HG03565 (cell line): ENCODE measurements at regions not wholly inside any gene's neighbourhood (a gene's known extent, or its start where the extent isn't known, plus 50 kb on each side); places are given as distances from the start of the nearest gene placed in this dataset.
"Not testable (repeated sequence)": the region's sequence is repeated elsewhere in the genome, so short reads cannot be mapped to it uniquely, and the experiment has no call there.

Source experiments
- ATAC-seq: cut with Tn5 transposase; IDR thresholded peaks from one replicate; pipeline ENCODE4 v1.9.1; 2021; ENCODE audit warnings: mild to moderate bottlenecking, moderate library complexity; ENCODE audit not compliant: unreplicated experiment

- ATAC-seq = no peak
Measured at GRCh38 chr2:22967756-22968155, 417.2 kb upstream of the KLHL29 start.

GRCh38 chr2:22970284-22970975 is 414.5 kb upstream of the KLHL29 start:
- ATAC-seq = no peak

- ATAC-seq = no peak
Measured at GRCh38 chr2:22970991-22971390, 414.0 kb upstream of the KLHL29 start.

GRCh38 chr2:22981785-22982184 is 403.2 kb upstream of the KLHL29 start:
- ATAC-seq = no peak

GRCh38 chr2:22984152-22984551 is 400.8 kb upstream of the KLHL29 start:
- not testable (repeated sequence) for ATAC-seq

GRCh38 chr2:22990246-22990645 is 394.7 kb upstream of the KLHL29 start:
- ATAC-seq = no peak

- no peak for ATAC-seq
Measured at GRCh38 chr2:22991844-22992243, 393.1 kb upstream of the KLHL29 start.

GRCh38 chr2:22992441-22992840 is 392.5 kb upstream of the KLHL29 start:
- ATAC-seq = no peak

GRCh38 chr2:22993250-22993649 is 391.7 kb upstream of the KLHL29 start:
- ATAC-seq = no peak

- ATAC-seq = no peak
Measured at GRCh38 chr2:22995576-22995975, 389.4 kb upstream of the KLHL29 start.

- ATAC-seq = no peak
Measured at GRCh38 chr2:22996911-22997310, 388.1 kb upstream of the KLHL29 start.

GRCh38 chr2:22998359-22998758 is 386.6 kb upstream of the KLHL29 start:
- no peak for ATAC-seq

- no peak for ATAC-seq
Measured at GRCh38 chr2:22999951-23000350, 385.0 kb upstream of the KLHL29 start.

- ATAC-seq = no peak
Measured at GRCh38 chr2:23002234-23002633, 382.7 kb upstream of the KLHL29 start.

- no peak for ATAC-seq
Measured at GRCh38 chr2:23005469-23005868, 379.5 kb upstream of the KLHL29 start.

GRCh38 chr2:23007631-23008235 is 377.2 kb upstream of the KLHL29 start:
- no peak for ATAC-seq

GRCh38 chr2:23008440-23008839 is 376.5 kb upstream of the KLHL29 start:
- ATAC-seq = no peak

- ATAC-seq = no peak
Measured at GRCh38 chr2:23008951-23009350, 376.0 kb upstream of the KLHL29 start.

GRCh38 chr2:23009545-23010149 is 375.3 kb upstream of the KLHL29 start:
- ATAC-seq = no peak

GRCh38 chr2:23012499-23012898 is 372.5 kb upstream of the KLHL29 start:
- ATAC-seq = no peak

- no peak for ATAC-seq
Measured at GRCh38 chr2:23015651-23016200, 369.3 kb upstream of the KLHL29 start.

GRCh38 chr2:23019476-23019875 is 365.5 kb upstream of the KLHL29 start:
- no peak for ATAC-seq
